Smooth muscle cell (in vitro differentiated cells): ENCODE measurements at regions not wholly inside any gene's neighbourhood (a gene's known extent, or its start where the extent isn't known, plus 50 kb on each side); places are given as distances from the start of the nearest gene placed in this dataset.

Experiments
- DNase-seq: peaks from one replicate; lab custom pipeline; 2025; ENCODE audit not compliant: unreplicated experiment; lab: John Stamatoyannopoulos, UW
- H2AFZ ChIP-seq: fragments of 200-600 bp; sonication (generic); 2 replicates; pipeline ENCODE4 v1.6.0; 2016; ENCODE audit warnings: antibody characterized with exemption, low read depth, mild to moderate bottlenecking
- H3F3A ChIP-seq: fragments of 200-600 bp; sonication (generic); 2 replicates; pipeline ENCODE4 v1.6.0; 2017; ENCODE audit warnings: antibody characterized with exemption, low read depth
- H3K27ac ChIP-seq: fragments of 200-600 bp; sonication (generic); 2 replicates; pipeline ENCODE4 v1.5.1; 2016; ENCODE audit warnings: low read depth, mild to moderate bottlenecking
- H3K27me3 ChIP-seq: fragments of 200-600 bp; sonication (generic); 2 replicates; pipeline ENCODE4 v1.6.1; 2016; ENCODE audit warnings: low read depth, mild to moderate bottlenecking
- H3K36me3 ChIP-seq: fragments of 200-600 bp; sonication (generic); 2 replicates; pipeline ENCODE4 v1.5.1; 2016; ENCODE audit warnings: low read depth
- H3K4me1 ChIP-seq: fragments of 200-600 bp; sonication (generic); 2 replicates; pipeline ENCODE4 v1.5.1; 2016; ENCODE audit warnings: low read depth
- H3K4me2 ChIP-seq: fragments of 200-600 bp; sonication (generic); 2 replicates; pipeline ENCODE4 v1.6.0; 2016; ENCODE audit warnings: mild to moderate bottlenecking
- H3K4me3 ChIP-seq: fragments of 200-600 bp; sonication (generic); 2 replicates; pipeline ENCODE4 v1.5.1; 2016; ENCODE audit warnings: mild to moderate bottlenecking
- H3K79me2 ChIP-seq: fragments of 200-600 bp; sonication (generic); 2 replicates; pipeline ENCODE4 v1.6.0; 2016; ENCODE audit warnings: low read depth, mild to moderate bottlenecking
- H3K9ac ChIP-seq: fragments of 200-600 bp; sonication (generic); 2 replicates; pipeline ENCODE4 v1.6.0; 2016; ENCODE audit warnings: low read depth
- H3K9me3 ChIP-seq: fragments of 200-600 bp; sonication (generic); replicated peaks from 2 replicates; pipeline ENCODE4 v1.5.1; 2016; ENCODE audit warnings: low read depth
- H4K20me1 ChIP-seq: fragments of 200-600 bp; sonication (generic); 2 replicates; pipeline ENCODE4 v1.6.0; 2016; ENCODE audit warnings: low read depth
- WGBS: methylation state at CpG from one replicate; pipeline ENCODE4 v1.1.7; 2016; ENCODE audit warnings: low lambda C conversion rate; 5-methylcytosine and 5-hydroxymethylcytosine counted together
- TF ChIP-seq, protein P1 (sequence below): fragments of 200-600 bp; sonication (generic); IDR thresholded peaks from 2 replicates; pipeline ENCODE4 v1.5.1; 2017; ENCODE audit warnings: borderline replicate concordance, mild to moderate bottlenecking, antibody characterized with exemption; ENCODE audit not compliant: insufficient read depth, poor library complexity, severe bottlenecking

DNA sequence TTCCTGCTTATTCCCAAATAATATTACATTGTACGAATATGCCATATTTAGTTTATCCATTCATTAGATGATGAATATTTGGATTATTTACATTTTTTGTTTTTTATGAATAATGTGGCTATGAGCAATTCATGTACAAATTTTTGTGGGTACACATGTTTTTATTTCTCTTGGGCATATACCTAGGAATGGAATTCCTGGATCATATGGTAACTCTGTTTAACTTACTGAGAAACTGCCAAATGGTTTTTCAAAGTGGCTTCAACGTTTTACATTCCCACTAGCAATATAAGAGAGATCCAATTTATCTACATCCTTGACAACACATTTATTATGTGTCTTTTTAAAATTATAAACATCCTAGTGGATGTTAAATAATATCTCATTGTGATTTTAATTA, 362.0 kb upstream of the TMCO5A start:
- H3K4me3 ChIP-seq: no peak overlapping the region
- H4K20me1 ChIP-seq: no peaks in the 10 kb centered on the region
- H3K9ac ChIP-seq: no peak overlapping the region
- no peaks in the 10 kb centered on the region for H3K9me3 ChIP-seq
- H3K4me2 ChIP-seq: no peak overlapping the region
- no peaks in the 10 kb centered on the region for H3K36me3 ChIP-seq
- H3K79me2 ChIP-seq: no peaks in the 10 kb centered on the region
- no peak for DNase-seq
- no peak overlapping the region for H3K27ac ChIP-seq
- no peaks in the 10 kb centered on the region for H3F3A ChIP-seq
- no peaks in the 10 kb centered on the region for H3K4me1 ChIP-seq
- no peaks in the 10 kb centered on the region for H3K27me3 ChIP-seq
- no peak overlapping the region for H2AFZ ChIP-seq
- TF ChIP-seq, protein P1, sequence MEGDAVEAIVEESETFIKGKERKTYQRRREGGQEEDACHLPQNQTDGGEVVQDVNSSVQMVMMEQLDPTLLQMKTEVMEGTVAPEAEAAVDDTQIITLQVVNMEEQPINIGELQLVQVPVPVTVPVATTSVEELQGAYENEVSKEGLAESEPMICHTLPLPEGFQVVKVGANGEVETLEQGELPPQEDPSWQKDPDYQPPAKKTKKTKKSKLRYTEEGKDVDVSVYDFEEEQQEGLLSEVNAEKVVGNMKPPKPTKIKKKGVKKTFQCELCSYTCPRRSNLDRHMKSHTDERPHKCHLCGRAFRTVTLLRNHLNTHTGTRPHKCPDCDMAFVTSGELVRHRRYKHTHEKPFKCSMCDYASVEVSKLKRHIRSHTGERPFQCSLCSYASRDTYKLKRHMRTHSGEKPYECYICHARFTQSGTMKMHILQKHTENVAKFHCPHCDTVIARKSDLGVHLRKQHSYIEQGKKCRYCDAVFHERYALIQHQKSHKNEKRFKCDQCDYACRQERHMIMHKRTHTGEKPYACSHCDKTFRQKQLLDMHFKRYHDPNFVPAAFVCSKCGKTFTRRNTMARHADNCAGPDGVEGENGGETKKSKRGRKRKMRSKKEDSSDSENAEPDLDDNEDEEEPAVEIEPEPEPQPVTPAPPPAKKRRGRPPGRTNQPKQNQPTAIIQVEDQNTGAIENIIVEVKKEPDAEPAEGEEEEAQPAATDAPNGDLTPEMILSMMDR: no peak
- 60% methylated on average over 2 of the region's 2 CpGs for WGBS

DNA sequence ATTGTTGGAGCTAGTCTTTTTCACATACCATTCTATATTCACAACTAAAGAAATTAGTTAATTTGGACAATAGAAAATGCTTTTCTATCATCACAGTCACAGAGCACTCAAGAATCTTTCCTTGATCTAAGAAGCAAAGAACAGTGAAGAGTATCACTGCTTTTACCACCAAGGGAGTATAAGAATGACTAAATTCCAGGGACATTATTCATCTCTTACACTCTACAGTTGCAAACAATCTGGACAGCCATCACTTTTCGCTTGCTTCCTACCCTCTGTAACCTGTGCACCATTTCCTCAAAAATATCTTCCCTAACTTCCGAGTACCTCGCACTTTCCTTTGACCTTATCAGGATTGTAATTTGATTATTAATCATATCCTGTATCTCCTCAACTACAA, 359.5 kb upstream of the TMCO5A start:
- Histone ChIP-seq H3K27me3 (no peaks in the 10 kb centered on the region), H3K4me2 (no peak overlapping the region), H4K20me1 (no peaks in the 10 kb centered on the region), H3K27ac (no peak overlapping the region), H3K4me3 (no peak overlapping the region), H3F3A (no peaks in the 10 kb centered on the region), H3K9me3 (no peaks in the 10 kb centered on the region), H2AFZ (no peak overlapping the region), H3K36me3 (no peaks in the 10 kb centered on the region), H3K79me2 (no peaks in the 10 kb centered on the region), H3K4me1 (no peaks in the 10 kb centered on the region), H3K9ac (no peak overlapping the region)
- TF ChIP-seq, protein P1: no peak
- DNase-seq: no peak
- 83% methylated on average over 3 of the region's 3 CpGs for whole genome bisulfite sequencing

DNA sequence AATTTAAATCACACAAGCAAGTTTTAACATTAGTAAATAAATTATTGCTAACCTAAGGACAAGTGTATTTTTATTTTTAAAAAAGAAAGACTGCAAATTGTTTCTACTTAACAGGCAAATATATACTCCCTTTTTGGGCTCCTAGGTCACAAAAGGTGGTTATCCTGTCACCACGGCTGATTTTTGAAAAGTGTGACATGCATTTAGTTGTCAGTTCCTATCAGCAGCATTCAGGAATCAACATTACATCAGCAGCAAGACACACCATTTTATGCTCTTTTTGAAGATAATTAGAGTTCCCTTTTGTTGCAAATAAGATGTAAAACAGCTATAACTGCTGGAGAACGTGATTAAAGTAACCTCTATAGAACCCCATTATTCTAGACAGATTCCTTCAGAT, 357.5 kb upstream of the TMCO5A start:
- Histone ChIP-seq H3K9me3 (no peaks in the 10 kb centered on the region), H3K79me2 (no peaks in the 10 kb centered on the region), H2AFZ (no peak overlapping the region), H3K36me3 (no peaks in the 10 kb centered on the region), H4K20me1 (no peaks in the 10 kb centered on the region), H3K27ac (no peak overlapping the region), H3K9ac (no peak overlapping the region), H3K4me3 (no peak overlapping the region), H3K27me3 (no peaks in the 10 kb centered on the region), H3F3A (no peaks in the 10 kb centered on the region), H3K4me2 (no peak overlapping the region), H3K4me1 (no peaks in the 10 kb centered on the region)
- DNase-seq: no peak
- WGBS: 68% methylated on average over 2 of the region's 2 CpGs
- TF ChIP-seq, protein P1: no peak

DNA sequence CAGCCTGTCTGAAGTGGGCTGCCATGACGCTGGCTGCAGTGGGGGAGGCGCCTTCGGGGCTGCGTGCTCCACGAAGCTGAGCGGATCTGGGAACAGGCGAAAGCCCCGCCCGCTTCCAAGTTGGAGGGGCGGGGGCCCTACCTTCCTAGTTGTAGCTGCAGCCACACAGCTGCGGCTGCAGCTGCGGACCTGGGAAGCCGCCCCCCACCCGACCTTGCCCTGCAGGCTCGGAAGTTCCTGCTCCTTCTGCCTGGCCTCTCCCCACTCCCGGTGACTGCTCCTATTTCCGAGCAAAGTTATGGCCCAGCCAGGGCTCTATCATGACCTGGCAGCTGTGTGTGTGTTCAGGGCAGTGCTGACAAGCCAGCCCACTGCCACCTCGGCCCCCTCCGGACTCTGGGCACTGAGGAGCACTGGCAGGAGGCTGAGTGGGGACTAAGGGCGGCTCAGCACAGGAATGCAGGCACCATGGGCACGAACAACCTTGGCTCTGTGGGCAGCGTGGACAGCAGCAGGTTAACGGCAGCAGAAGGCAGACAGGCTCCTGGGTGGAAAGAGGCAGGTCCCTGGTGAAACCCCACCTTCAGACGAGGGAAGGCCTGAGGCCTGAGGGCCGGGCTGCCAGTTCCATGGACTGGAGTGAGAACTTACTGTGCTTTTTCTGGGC, 352.4 kb upstream of the TMCO5A start:
- H3K4me1 ChIP-seq: no peaks in the 10 kb centered on the region
- TF ChIP-seq, protein P1: no peak

More for the DNA sequence above, 352.4 kb upstream of the TMCO5A start:
- no peak for DNase-seq
- no peaks in the 10 kb centered on the region for H3K9me3 ChIP-seq
- H3K36me3 ChIP-seq: no peaks in the 10 kb centered on the region
- no peaks in the 10 kb centered on the region for H3K27me3 ChIP-seq
- H2AFZ ChIP-seq: no peak overlapping the region
- no peak overlapping the region for H3K27ac ChIP-seq
- 80% methylated on average over 25 of the region's 25 CpGs for WGBS
- no peak overlapping the region for H3K4me2 ChIP-seq
- H4K20me1 ChIP-seq: no peaks in the 10 kb centered on the region
- no peak overlapping the region for H3K4me3 ChIP-seq
- no peak overlapping the region for H3K9ac ChIP-seq
- no peaks in the 10 kb centered on the region for H3K79me2 ChIP-seq
- peaks cover 5% of the 10 kb centered on the region for H3F3A ChIP-seq
